ENCODE measurements at regions not wholly inside any gene's neighbourhood (a gene's known extent, or its start where the extent isn't known, plus 50 kb on each side); places are given as distances from the start of the nearest gene placed in this dataset.
"Not testable (repeated sequence)": the region's sequence is repeated elsewhere in the genome, so short reads cannot be mapped to it uniquely, and the experiment has no call there.

DNA sequence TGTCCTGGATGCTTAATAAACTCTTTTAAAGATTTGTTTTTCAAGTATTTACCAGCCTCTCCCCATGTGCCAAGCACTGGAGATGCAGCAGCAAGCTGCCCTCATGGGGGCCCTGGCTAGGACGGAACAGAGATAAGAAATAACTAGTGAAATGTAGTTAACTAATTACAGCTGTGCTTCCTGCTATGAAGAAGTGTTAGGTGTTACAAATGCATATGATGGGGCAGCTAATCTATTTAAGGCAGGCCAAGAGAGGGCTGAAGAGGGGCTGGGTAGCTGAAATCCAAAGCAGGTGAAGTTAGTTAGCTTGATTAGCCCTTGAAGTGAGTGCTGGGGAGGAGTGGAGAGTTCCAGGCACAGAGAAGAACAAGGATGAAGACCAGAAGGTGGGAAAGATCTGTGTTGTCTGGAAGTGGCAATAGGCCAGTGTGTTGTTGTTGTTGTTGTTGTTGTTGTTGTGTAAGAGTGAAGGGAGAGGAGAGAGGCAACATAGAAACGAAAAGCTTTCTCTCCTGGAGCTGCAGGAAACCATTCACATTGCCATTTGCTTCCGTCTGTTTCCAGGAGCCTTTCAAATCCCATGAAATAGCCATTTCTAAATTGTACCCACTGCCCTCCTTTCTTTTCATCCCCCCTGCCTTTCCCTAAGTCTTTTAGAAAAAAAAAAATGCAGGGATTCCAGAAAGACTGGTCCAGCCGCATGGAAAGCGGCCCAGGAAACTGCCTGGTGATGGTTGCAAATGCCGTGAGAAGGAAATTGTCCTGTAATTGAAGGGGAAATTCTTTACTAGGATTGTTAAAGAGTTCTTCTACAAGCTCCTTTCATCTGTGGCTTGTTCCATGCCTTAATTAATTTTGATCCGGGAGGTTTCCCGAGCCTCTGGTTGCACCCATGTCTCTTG, 119.6 kb downstream of the TFAP2C start:
- H3K4me3 ChIP-seq = no peak overlapping the region
- 59 to 76% methylated on average over 7 to 8 of the region's 8 CpGs for WGBS, 2 donors (ENCODE audit: low coverage in 1 of 2)
- no peak for TF ChIP-seq POLR2AphosphoS5 (IDR thresholded peaks at IDR 0.05)
- TF ChIP-seq, protein P1, sequence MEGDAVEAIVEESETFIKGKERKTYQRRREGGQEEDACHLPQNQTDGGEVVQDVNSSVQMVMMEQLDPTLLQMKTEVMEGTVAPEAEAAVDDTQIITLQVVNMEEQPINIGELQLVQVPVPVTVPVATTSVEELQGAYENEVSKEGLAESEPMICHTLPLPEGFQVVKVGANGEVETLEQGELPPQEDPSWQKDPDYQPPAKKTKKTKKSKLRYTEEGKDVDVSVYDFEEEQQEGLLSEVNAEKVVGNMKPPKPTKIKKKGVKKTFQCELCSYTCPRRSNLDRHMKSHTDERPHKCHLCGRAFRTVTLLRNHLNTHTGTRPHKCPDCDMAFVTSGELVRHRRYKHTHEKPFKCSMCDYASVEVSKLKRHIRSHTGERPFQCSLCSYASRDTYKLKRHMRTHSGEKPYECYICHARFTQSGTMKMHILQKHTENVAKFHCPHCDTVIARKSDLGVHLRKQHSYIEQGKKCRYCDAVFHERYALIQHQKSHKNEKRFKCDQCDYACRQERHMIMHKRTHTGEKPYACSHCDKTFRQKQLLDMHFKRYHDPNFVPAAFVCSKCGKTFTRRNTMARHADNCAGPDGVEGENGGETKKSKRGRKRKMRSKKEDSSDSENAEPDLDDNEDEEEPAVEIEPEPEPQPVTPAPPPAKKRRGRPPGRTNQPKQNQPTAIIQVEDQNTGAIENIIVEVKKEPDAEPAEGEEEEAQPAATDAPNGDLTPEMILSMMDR (IDR thresholded peaks at IDR 0.05) = no peak
- no peak for TF ChIP-seq EP300 (IDR thresholded peaks at IDR 0.05; ENCODE audit: low read depth)
- no peak for TF ChIP-seq POLR2A (IDR thresholded peaks at IDR 0.05)
- H3K27ac ChIP-seq = no peak overlapping the region
- intact Hi-C loops (cut with DNase I; ENCODE audit: low total_unique reads) (no loop called here), in situ Hi-C loops (cut with MboI; ENCODE audit: low pct_ligation_motif_present in 1 of 4, low pct_unique_long_range_greater_than_20kb in 1 of 4, low sequenced_read_pairs in 3 of 4) (no loop called here)
- peaks cover 26% of the 10 kb centered on the region for H3K27me3 ChIP-seq
- H3K9me3 ChIP-seq = no peaks in the 10 kb centered on the region
- no peaks in the 10 kb centered on the region for H3K4me1 ChIP-seq
- no peak for DNase-seq
- no peaks in the 10 kb centered on the region for H3K36me3 ChIP-seq

DNA sequence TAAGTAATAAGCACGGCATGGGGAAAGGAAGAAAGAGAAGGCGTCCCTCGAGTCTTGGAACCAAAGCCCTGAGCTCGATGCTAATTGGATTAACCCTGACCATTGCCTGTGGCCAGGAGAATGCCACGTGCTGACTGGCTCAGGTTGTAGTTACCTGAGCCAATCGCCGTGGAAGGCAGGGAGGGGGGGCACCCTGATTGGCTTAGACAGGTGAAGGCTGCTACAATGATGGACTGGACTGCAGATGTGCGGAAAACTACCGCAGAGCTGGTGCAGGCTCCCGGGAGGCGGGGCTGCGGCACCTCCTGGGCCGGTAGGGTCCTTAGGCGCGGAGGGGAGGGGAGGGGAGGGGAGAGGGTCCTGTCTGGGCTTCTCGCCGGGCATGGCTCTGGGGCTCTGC, 121.3 kb downstream of the TFAP2C start:
- no peaks in the 10 kb centered on the region for H3K36me3 ChIP-seq
- WGBS, 2 donors (ENCODE audit: low coverage in 1 of 2) = 45 to 53% methylated on average over 6 to 11 of the region's 17 CpGs
- TF ChIP-seq EP300 (IDR thresholded peaks at IDR 0.05; ENCODE audit: low read depth) (no peak), POLR2A (IDR thresholded peaks at IDR 0.05) (no peak), POLR2AphosphoS5 (IDR thresholded peaks at IDR 0.05) (no peak)
- TF ChIP-seq, protein P1 (IDR thresholded peaks at IDR 0.05) = no peak
- no peak overlapping the region for H3K27ac ChIP-seq
- in situ Hi-C loops (cut with MboI; ENCODE audit: low pct_ligation_motif_present in 1 of 4, low pct_unique_long_range_greater_than_20kb in 1 of 4, low sequenced_read_pairs in 3 of 4) (no loop called here), intact Hi-C loops (cut with DNase I; ENCODE audit: low total_unique reads) (no loop called here)
- H3K9me3 ChIP-seq = no peaks in the 10 kb centered on the region
- no peaks in the 10 kb centered on the region for H3K4me1 ChIP-seq
- DNase-seq = no peak
- no peak overlapping the region for H3K4me3 ChIP-seq
- H3K27me3 ChIP-seq = peaks cover 26% of the 10 kb centered on the region

DNA sequence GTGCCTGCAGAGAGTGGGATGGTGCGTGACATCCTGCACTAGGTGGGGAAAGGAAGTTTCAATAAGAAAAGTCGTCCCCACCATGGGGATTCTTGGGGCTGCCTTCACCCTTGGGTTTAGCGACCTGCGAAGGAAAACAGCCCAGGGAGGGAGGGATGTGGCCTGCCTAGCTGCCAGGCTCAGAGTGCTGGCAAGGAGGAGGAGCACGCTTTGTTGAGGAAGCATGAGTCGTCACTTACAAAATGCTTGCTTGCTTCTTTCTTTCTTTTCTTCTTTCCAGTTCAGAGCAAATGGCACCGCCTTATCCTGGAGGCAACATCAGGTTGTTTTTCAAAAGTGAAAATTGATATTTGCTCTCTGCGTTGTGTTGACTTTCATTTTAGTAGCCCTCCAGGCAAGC, 123.2 kb downstream of the TFAP2C start:
- DNase-seq = no peak
- Histone ChIP-seq H3K27ac (no peak overlapping the region), H3K27me3 (peaks cover 26% of the 10 kb centered on the region), H3K4me3 (no peak overlapping the region), H3K9me3 (no peaks in the 10 kb centered on the region), H3K36me3 (no peaks in the 10 kb centered on the region), H3K4me1 (no peaks in the 10 kb centered on the region)
- in situ Hi-C loops (cut with MboI; ENCODE audit: low pct_ligation_motif_present in 1 of 4, low pct_unique_long_range_greater_than_20kb in 1 of 4, low sequenced_read_pairs in 3 of 4) = no loop called here
- TF ChIP-seq POLR2A (IDR thresholded peaks at IDR 0.05) (no peak), EP300 (IDR thresholded peaks at IDR 0.05; ENCODE audit: low read depth) (no peak), POLR2AphosphoS5 (IDR thresholded peaks at IDR 0.05) (no peak)
- TF ChIP-seq, protein P1 (IDR thresholded peaks at IDR 0.05) = no peak
- 60 to 62% methylated on average over 1 to 8 of the region's 8 CpGs for WGBS, 2 donors (ENCODE audit: low coverage in 1 of 2)
- intact Hi-C loops (cut with DNase I; ENCODE audit: low total_unique reads) = no loop called here

DNA sequence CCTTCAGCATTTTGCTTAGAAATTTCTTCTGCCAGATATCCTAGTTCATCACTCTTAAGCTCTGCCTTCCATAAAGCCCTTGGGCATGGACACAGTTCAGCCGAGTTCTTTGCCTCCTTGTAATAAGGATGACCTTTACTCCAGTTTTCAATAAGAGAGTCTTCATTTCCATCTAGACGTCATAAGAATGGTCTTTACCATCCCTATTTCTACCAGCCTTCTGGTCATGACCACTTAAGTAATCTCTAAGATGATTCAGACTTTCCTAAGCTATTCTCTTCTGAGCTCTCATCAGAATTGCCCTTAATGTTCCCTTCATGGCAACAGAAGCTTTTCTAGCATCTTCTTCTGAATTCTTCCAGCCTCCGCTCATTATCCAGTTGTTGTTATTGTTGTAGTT, 126.1 kb downstream of the TFAP2C start:
- H3K9me3 ChIP-seq = no peaks in the 10 kb centered on the region
- intact Hi-C loops (cut with DNase I; ENCODE audit: low total_unique reads) (no loop called here), in situ Hi-C loops (cut with MboI; ENCODE audit: low pct_ligation_motif_present in 1 of 4, low pct_unique_long_range_greater_than_20kb in 1 of 4, low sequenced_read_pairs in 3 of 4) (no loop called here)
- no peak for DNase-seq
- 52 to 54% methylated on average over 3 of the region's 3 CpGs for WGBS, 2 donors (ENCODE audit: low coverage in 1 of 2)
- no peak overlapping the region for H3K27ac ChIP-seq
- TF ChIP-seq POLR2AphosphoS5 (IDR thresholded peaks at IDR 0.05) (no peak), POLR2A (IDR thresholded peaks at IDR 0.05) (no peak), EP300 (IDR thresholded peaks at IDR 0.05; ENCODE audit: low read depth) (no peak)
- TF ChIP-seq, protein P1 (IDR thresholded peaks at IDR 0.05) = no peak
- no peaks in the 10 kb centered on the region for H3K36me3 ChIP-seq
- H3K4me1 ChIP-seq = no peaks in the 10 kb centered on the region
- no peak overlapping the region for H3K4me3 ChIP-seq
- H3K27me3 ChIP-seq = peaks cover 14% of the 10 kb centered on the region

DNA sequence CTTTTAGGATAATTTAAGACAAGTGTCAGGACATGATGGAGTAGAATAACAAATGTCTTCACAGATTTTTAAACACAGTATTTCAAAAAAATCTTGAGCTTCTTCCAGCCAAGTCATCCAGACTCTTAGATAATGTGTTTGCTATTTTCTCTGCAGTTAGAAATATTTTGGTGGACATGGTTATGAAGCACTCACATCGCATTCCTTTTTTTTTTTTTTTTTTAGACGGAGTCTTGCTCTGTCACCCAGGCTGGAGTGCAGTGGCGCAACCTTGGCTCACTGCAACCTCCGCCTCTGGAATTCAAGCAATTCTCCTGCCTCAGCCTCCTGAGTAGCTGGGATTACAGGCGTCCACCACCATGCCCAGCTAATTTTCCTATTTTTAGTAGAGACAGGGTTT, 127.6 kb downstream of the TFAP2C start:
- H3K36me3 ChIP-seq; H3K27me3 ChIP-seq; intact Hi-C loops (cut with DNase I; ENCODE audit: low total_unique reads); H3K4me1 ChIP-seq; H3K9me3 ChIP-seq; in situ Hi-C loops (cut with MboI; ENCODE audit: low pct_ligation_motif_present in 1 of 4, low pct_unique_long_range_greater_than_20kb in 1 of 4, low sequenced_read_pairs in 3 of 4); DNase-seq; H3K27ac ChIP-seq; H3K4me3 ChIP-seq: not testable (repeated sequence)
- WGBS, 2 donors (ENCODE audit: low coverage in 1 of 2) = 71 to 88% methylated on average over 4 to 5 of the region's 5 CpGs
